ENCODE measurements at regions not wholly inside any gene's neighbourhood (a gene's known extent, or its start where the extent isn't known, plus 50 kb on each side); places are given as distances from the start of the nearest gene placed in this dataset.

DNA sequence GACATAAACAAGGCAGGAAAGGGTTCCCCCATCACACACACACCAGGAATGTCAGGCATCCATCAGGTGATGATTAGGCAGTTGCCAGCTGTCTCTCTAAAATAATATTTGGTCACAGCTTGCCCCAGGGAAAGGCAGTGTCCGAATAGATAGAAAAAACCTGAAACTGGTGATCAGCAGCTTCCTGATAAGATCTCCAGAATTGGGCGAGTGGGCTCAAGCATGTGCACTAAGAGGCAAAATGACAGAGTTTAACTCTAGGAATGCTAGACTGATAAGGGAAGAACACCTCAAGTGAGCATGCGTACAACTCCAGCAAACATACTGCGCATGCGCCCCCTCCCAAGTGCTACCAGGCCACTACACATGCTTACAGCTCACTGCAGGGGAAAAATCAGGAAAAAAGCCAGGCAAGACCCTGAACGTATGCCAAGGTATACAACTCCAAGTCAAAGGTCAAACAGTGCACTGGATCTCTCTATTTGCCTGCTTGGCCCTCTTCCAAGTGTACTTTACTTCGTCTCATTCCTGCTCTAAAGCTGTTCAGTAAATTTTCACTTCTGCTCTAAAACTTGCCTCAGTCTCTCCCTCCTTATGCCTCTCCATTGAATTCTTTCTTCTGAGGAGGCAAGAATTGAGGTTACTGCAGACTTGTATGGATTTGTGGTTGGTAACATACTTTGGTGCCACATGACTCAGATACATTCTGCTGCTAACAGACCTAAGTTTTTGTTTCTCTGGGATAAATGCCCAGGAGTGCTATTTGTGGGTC is 73.5 kb upstream of the VASH1 start:
- intact Hi-C loops (cut with DNase I; ENCODE audit: low total_unique reads), result no loop called here
- H3K4me3 ChIP-seq, result no peak overlapping the region
- H3K27ac ChIP-seq, result no peak overlapping the region
- TF ChIP-seq POLR2A (IDR thresholded peaks at IDR 0.05) (no peak), POLR2AphosphoS5 (IDR thresholded peaks at IDR 0.05) (no peak), CTCF (IDR thresholded peaks at IDR 0.05) (no peak)
- H3K27me3 ChIP-seq, result no peaks in the 10 kb centered on the region
- no peak for DNase-seq (ENCODE audit: low spot score in 2 of 2)
- peaks cover 10 to 26% of the 10 kb centered on the region in 2 donors for H3K9me3 ChIP-seq
- no peaks in the 10 kb centered on the region for H3K36me3 ChIP-seq
- no peaks in the 10 kb centered on the region for H3K4me1 ChIP-seq

GRCh38 chr14:76688383-76688671 is 72.9 kb upstream of the VASH1 start:
- H3K9me3 ChIP-seq, result peaks cover 10 to 23% of the 10 kb centered on the region in 2 donors
- no peaks in the 10 kb centered on the region for H3K27me3 ChIP-seq
- no peak overlapping the region for H3K27ac ChIP-seq
- H3K4me3 ChIP-seq, result no peak overlapping the region
- DNase-seq (ENCODE audit: low spot score in 2 of 2), result no peak
- TF ChIP-seq POLR2A (IDR thresholded peaks at IDR 0.05) (no peak), POLR2AphosphoS5 (IDR thresholded peaks at IDR 0.05) (no peak), CTCF (IDR thresholded peaks at IDR 0.05) (no peak)
- intact Hi-C loops (cut with DNase I; ENCODE audit: low total_unique reads), result no loop called here
- no peaks in the 10 kb centered on the region for H3K36me3 ChIP-seq
- no peaks in the 10 kb centered on the region for H3K4me1 ChIP-seq

- TF ChIP-seq POLR2A (IDR thresholded peaks at IDR 0.05), result no peak
- no peak for TF ChIP-seq CTCF (IDR thresholded peaks at IDR 0.05)
- no peak for TF ChIP-seq POLR2AphosphoS5 (IDR thresholded peaks at IDR 0.05)
- H3K36me3 ChIP-seq, result no peaks in the 10 kb centered on the region
- no peaks in the 10 kb centered on the region for H3K4me1 ChIP-seq
- no peak overlapping the region for H3K4me3 ChIP-seq
- intact Hi-C loops (cut with DNase I; ENCODE audit: low total_unique reads), result no loop called here
- no peak overlapping the region for H3K27ac ChIP-seq
- peaks cover 10 to 23% of the 10 kb centered on the region in 2 donors for H3K9me3 ChIP-seq
- H3K27me3 ChIP-seq, result no peaks in the 10 kb centered on the region
- peak in 1 of 2 donors; percentile 15 for DNase-seq (ENCODE audit: low spot score in 2 of 2)
These were observed 70.7 kb upstream of the VASH1 start for GRCh38 chr14:76690502-76691105.

DNA sequence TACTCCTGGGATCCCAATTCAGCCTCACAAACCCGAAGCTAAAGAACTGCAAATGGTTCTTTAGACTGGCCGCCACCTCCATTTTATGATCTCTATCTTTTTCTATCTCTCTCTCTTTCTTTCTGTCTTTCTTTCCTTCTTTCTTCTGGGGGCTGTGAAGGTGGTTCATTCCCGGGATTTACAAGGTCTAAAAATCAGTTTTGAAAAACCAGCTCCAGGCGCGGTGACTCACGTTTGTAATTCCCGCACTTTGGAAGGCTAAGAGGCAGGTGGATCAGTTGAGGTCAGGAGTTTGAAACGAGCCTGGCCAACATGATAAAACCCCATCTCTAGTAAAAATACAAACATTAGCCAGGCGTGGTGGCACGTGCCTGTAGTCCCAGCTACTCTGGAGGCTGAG is 67.2 kb upstream of the VASH1 start:
- Histone ChIP-seq H3K4me3 (no peak overlapping the region), H3K9me3 (no peaks in the 10 kb centered on the region), H3K27me3 (no peaks in the 10 kb centered on the region), H3K27ac (no peak overlapping the region), H3K36me3 (no peaks in the 10 kb centered on the region), H3K4me1 (no peaks in the 10 kb centered on the region)
- DNase-seq (ENCODE audit: low spot score in 2 of 2), result no peak
- intact Hi-C loops (cut with DNase I; ENCODE audit: low total_unique reads), result no loop called here
- TF ChIP-seq CTCF (IDR thresholded peaks at IDR 0.05), result no peak
- no peak for TF ChIP-seq POLR2AphosphoS5 (IDR thresholded peaks at IDR 0.05)

DNA sequence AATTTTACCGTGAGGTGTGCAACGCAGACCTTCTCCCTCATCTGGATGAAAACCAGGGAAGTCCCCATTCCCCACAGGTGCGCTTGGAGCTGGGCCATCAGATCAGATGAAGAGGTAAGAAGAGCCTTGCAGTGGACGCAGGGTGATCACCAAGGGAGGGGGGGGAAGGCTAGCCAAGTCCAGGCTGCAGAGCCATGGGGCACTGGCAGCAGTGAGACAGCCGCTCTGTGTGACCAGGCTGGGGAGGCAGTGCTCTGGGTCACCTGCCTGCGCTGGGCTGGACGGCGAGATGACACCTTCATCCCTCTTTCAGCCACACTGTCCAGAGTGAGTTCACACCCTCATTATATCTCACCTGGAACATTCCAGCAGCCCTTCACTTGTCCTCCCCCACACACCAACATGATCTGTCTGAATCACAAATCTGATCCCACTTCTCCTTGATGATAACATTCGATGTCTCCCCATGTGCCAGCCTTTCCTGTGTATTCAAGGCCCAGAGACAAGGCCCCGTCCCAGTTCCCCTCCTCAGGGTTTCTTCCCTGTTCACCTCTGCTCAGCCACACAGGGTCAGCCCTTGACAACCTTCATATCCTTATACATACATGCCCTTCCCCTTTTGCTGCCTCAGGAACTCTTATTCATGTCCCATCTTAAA is 65.9 kb upstream of the VASH1 start:
- Histone ChIP-seq H3K4me1 (no peaks in the 10 kb centered on the region), H3K36me3 (no peaks in the 10 kb centered on the region), H3K27ac (no peak overlapping the region), H3K27me3 (no peaks in the 10 kb centered on the region), H3K4me3 (no peak overlapping the region), H3K9me3 (no peaks in the 10 kb centered on the region)
- TF ChIP-seq POLR2AphosphoS5 (IDR thresholded peaks at IDR 0.05) (no peak), CTCF (IDR thresholded peaks at IDR 0.05) (no peak), POLR2A (IDR thresholded peaks at IDR 0.05) (no peak)
- intact Hi-C loops (cut with DNase I; ENCODE audit: low total_unique reads), result no loop called here
- no peak for DNase-seq (ENCODE audit: low spot score in 2 of 2)

Measured in breast epithelium (tissue), 4 donors.